GM18520 (cell line): ENCODE measurements at regions not wholly inside any gene's neighbourhood (a gene's known extent, or its start where the extent isn't known, plus 50 kb on each side); places are given as distances from the start of the nearest gene placed in this dataset.

Source experiments
- ATAC-seq: cut with Tn5 transposase; IDR thresholded peaks from one replicate; pipeline ENCODE4 v1.9.1; 2021; ENCODE audit not compliant: unreplicated experiment

DNA sequence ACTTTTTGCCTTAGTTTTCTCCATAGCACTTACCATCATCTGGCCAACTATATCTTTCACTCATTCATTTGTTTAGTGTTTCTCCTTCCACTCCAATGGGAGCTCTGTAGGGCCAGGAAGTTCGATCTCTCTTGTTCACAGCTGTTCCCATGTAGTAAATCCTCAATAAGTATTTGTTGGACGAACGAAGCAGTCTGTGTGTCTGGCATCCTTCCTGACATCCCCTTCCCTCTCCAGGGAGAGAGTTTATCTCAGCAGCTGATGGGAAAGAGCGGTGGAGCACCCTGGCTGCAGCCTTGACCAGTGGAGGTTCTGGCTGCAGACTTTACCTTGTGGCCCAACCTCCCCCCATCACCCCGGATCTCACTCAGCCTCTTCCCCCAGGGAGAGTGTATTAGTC, 141.7 kb downstream of the CHST1 start:
- ATAC-seq, result no peak

GRCh38 chr11:45518833-45519535, 146.4 kb downstream of the CHST1 start:
- ATAC-seq, result no peak

GRCh38 chr11:45518141-45518832, 147.1 kb downstream of the CHST1 start:
- ATAC-seq, result no peak

DNA sequence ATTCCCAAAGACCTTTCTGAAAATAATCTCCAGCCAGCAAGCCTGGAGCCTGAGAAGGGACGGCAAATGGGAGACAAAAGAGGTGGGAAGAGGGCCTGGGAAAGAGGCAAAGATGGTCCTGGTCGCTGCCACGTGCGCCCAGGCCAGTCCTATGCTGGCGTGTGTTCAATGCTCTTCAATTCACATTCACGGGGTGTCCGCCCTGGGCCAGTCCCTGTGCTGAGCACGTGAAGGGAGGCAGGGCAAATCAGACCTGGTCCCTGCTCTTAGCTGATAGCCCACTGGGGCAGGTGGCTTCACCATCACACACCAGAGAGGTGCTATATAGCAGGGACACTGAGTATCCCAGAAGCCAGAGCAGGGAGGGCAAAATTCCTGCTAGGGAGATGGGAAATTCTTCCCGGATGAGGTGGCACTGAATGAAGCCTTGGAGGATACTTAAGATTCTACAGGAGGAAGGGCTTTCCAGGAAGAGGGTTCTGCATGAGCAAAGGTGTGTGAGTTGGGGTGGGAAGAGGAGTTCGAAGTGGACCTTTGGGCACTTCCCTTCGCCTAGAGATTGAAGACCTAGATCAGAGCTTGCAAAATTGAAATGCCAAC, 148.2 kb downstream of the CHST1 start:
- no peak for ATAC-seq

GRCh38 chr11:45513821-45514340, 151.5 kb downstream of the CHST1 start:
- no peak for ATAC-seq

GRCh38 chr11:45512471-45513148, 152.8 kb downstream of the CHST1 start:
- no peak for ATAC-seq

GRCh38 chr11:45511566-45511965, 153.9 kb downstream of the CHST1 start:
- ATAC-seq, result no peak

- no peak for ATAC-seq
Observed at GRCh38 chr11:45507916-45508315, 157.5 kb downstream of the CHST1 start.

GRCh38 chr11:45503311-45503710, 162.1 kb downstream of the CHST1 start:
- ATAC-seq, result no peak

GRCh38 chr11:45502226-45502545, 163.2 kb downstream of the CHST1 start:
- ATAC-seq, result no peak

GRCh38 chr11:45501392-45502225, 163.8 kb downstream of the CHST1 start:
- ATAC-seq, result no peak

- ATAC-seq, result no peak
Observed at GRCh38 chr11:45500451-45500850, 165.0 kb downstream of the CHST1 start.

DNA sequence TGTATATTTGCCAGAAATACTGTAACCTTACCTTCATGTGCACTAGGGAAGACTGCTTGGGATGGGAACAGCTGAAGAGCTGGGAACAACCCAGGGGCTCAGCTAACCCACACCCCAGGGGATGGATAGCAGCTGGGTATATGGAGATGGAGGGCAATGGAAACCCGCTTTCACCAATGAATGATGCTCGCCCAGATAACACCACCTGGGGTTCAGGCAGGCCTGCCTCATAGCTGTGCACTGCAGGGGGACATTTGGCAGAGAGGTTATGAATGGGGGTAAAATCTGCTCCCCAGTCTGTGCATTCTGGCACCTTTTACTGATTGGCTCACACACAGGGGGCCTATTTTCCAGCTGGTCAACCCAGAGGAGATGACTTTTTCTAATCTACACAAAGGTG, 170.7 kb downstream of the CHST1 start:
- no peak for ATAC-seq

GRCh38 chr11:45489281-45489905, 176.0 kb downstream of the CHST1 start:
- ATAC-seq, result no peak

DNA sequence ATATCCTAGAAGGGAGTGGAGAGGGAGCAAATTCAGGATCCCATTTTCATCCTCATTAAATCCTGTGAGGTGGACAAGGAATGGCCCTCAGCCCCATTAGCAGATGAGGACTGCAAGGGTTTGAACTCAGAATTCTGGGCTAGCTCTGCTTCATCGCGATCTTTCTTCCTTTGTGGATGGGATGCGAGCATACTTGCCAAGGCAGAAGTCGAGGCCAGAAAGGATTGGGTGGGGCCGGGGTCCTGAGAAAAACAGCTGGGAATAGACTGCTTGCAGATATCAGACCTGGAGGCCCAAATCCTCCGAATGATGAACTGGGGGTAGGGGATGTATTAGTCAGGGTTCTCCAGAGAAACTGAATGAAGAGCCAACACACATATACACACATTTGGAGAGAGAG, 179.0 kb downstream of the CHST1 start:
- ATAC-seq, result no peak

DNA sequence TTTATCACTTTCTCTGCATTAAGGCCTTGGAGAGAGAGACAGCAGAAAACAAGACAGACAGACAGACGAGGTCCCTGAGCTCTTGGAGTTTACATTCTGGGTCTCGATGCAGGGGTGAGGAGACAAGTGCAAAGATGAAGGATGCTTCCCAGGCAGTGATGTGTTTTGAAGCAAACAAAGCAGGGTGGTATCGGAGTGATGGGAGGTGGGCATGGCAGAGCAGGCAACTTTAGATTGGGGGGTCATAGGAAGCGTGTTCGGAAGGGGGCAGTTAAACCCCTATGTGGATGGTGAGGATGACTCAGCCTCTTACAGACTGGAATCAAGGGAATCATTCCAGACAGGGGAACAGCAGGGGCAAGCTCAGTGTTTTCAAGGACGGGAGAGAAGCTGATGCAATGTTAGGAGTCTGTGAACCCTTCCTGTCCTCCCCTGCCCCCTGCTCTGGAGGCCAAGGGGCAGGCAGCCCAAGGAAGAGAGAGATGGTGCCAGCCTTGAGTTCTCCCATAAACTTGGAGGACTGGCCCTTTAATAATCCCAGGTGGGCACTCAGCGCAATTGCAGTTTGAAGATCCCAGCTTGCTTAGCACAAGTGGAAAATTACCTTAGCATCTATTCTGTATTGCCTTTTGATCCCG, 180.2 kb downstream of the CHST1 start:
- no peak for ATAC-seq

- no peak for ATAC-seq
Observed at GRCh38 chr11:45484326-45484883, 181.0 kb downstream of the CHST1 start.

GRCh38 chr11:45483416-45483815, 182.0 kb downstream of the CHST1 start:
- no peak for ATAC-seq

DNA sequence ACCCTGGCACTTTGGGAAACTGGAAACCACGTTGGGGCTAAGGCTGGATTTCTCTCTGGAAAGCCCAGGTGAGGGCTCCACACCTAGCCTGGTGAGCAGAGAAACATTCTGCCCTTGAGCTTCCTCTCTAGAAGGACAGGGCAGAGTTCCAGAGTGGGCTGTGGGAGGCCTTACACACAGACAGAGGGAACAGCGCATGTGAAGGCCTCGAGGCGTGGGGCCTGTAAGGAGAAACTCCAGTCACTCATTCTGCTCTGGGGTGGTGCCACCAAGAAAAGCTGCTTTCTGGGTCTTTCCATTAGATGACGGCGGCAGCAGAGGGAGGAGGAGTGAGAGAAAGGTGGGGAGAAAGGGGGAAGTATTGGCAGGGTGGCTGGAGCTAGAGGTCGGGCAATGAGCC, 183.1 kb downstream of the CHST1 start:
- no peak for ATAC-seq

GRCh38 chr11:45481026-45481425, 184.4 kb downstream of the CHST1 start:
- ATAC-seq, result no peak
